Right cardiac atrium (tissue), 5 donors: ENCODE measurements at regions not wholly inside any gene's neighbourhood (a gene's known extent, or its start where the extent isn't known, plus 50 kb on each side); places are given as distances from the start of the nearest gene placed in this dataset.
"Not testable (repeated sequence)": the region's sequence is repeated elsewhere in the genome, so short reads cannot be mapped to it uniquely, and the experiment has no call there.

Source experiments
- ATAC-seq, 2 donors: fragments of 200-7000 bp; cut with Tn5 transposase; one replicate each; pipeline versions ENCODE4 v1.8.0 to v1.9.1; 2020; ENCODE audit warnings: moderate library complexity in 2 of 2, mild to moderate bottlenecking in 1 of 2
- DNase-seq, 3 donors: peaks; one replicate each; pipeline ENCODE4 v3.0.0-alpha.2; 2020
- H3K27ac ChIP-seq: one replicate; pipeline ENCODE4 v1.5.1; 2013; ENCODE audit warnings: mild to moderate bottlenecking, low read length, control low read depth, moderate library complexity
- H3K27me3 ChIP-seq: one replicate; pipeline ENCODE4 v1.6.1; 2013; ENCODE audit not compliant: control insufficient read depth, insufficient read depth
- H3K4me1 ChIP-seq: one replicate; pipeline ENCODE4 v1.6.1; 2013; ENCODE audit warnings: low read length; ENCODE audit not compliant: control insufficient read depth, insufficient read depth
- H3K4me3 ChIP-seq: one replicate; pipeline ENCODE4 v1.5.1; 2013; ENCODE audit warnings: low read length, control low read depth
- H3K9me3 ChIP-seq: one replicate; pipeline ENCODE4 v1.6.1; 2013; ENCODE audit warnings: low read length; ENCODE audit not compliant: control insufficient read depth
- WGBS: extraction: QIAGEN DNeasy Blood & Tissue Kit; methylation state at CpG from one replicate; pipeline ENCODE4 v1.1.7; 2013; 5-methylcytosine and 5-hydroxymethylcytosine counted together
- intact Hi-C, 4 donors: fragments of 100-400 bp; cut with DNase I; formaldehyde crosslinking; loops; one replicate each; pipeline versions ENCODE4 v1.11.0 to v1.14.0; 2022 to 2023
- donor health status: healthy with polysubstance abuse.
- donor health status: DM: no; HTN: yes; CAD: no.
- donor health status: DM: no; HTN: no; CAD: no.
- donor health status: DM: no; HTN: yes; CAD: no; lungs with severe emphysema.
- donor health status: DM: yes; HTN: yes; CAD: no.

DNA sequence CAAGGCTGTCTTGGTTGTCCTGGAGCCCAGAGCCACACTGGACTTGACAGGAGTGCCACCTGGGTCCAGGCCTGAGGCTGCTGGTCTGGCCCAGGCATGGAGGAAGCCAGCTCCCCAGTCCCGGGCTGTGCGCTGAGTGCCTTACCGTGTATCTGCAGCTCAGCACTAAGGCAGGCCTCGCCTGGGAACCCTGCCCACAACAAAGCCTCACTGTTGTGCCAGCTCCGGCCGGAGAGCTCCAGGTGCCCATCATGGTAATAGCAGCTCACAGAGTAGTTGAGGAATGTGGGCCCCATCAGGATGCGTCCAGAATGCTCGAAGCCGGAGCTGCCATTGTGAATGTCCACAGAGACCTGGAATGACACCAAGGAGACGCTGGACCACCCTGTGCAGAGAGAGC lies 72.2 kb downstream of the RMI2 start:
- 82% methylated on average over 10 of the region's 10 CpGs for WGBS
- intact Hi-C loops: no loop called here
- H3K4me1 ChIP-seq: no peaks in the 10 kb centered on the region
- no peak for ATAC-seq
- H3K9me3 ChIP-seq: no peaks in the 10 kb centered on the region
- no peak overlapping the region for H3K4me3 ChIP-seq
- no peak for DNase-seq
- H3K27ac ChIP-seq: no peak overlapping the region
- H3K27me3 ChIP-seq: no peaks in the 10 kb centered on the region

- intact Hi-C loops: no loop called here
- Histone ChIP-seq H3K9me3 (no peaks in the 10 kb centered on the region), H3K4me1 (no peaks in the 10 kb centered on the region), H3K4me3 (no peak overlapping the region), H3K27ac (no peak overlapping the region), H3K27me3 (no peaks in the 10 kb centered on the region)
- no peak for DNase-seq
- WGBS: 84% methylated on average over 4 of the region's 4 CpGs
- ATAC-seq: no peak
These were observed 73.2 kb downstream of the RMI2 start for GRCh38 chr16:11418506-11418905.

GRCh38 chr16:11420067-11420466 lies 74.8 kb downstream of the RMI2 start:
- 87% methylated on average over 4 of the region's 4 CpGs for WGBS
- DNase-seq, H3K4me1 ChIP-seq, H3K27ac ChIP-seq, H3K27me3 ChIP-seq, H3K4me3 ChIP-seq, ATAC-seq, intact Hi-C loops, H3K9me3 ChIP-seq: not testable (repeated sequence)

- no peaks in the 10 kb centered on the region for H3K27me3 ChIP-seq
- no peak overlapping the region for H3K27ac ChIP-seq
- no peak overlapping the region for H3K4me3 ChIP-seq
- intact Hi-C loops: no loop called here
- WGBS: 94% methylated on average over 3 of the region's 3 CpGs
- H3K9me3 ChIP-seq: no peaks in the 10 kb centered on the region
- no peak for DNase-seq
- no peaks in the 10 kb centered on the region for H3K4me1 ChIP-seq
- no peak for ATAC-seq
These were observed 75.6 kb downstream of the RMI2 start for GRCh38 chr16:11420895-11421294.

- 85% methylated on average over 26 of the region's 26 CpGs for WGBS
- Histone ChIP-seq H3K9me3 (no peaks in the 10 kb centered on the region), H3K27me3 (no peaks in the 10 kb centered on the region), H3K4me1 (no peaks in the 10 kb centered on the region), H3K4me3 (no peak overlapping the region), H3K27ac (no peak overlapping the region)
- intact Hi-C loops: no loop called here
- DNase-seq: no peak
- peak in 1 of 2 donors; percentile 18 for ATAC-seq
These were observed 77.4 kb downstream of the RMI2 start for GRCh38 chr16:11422381-11423314.

DNA sequence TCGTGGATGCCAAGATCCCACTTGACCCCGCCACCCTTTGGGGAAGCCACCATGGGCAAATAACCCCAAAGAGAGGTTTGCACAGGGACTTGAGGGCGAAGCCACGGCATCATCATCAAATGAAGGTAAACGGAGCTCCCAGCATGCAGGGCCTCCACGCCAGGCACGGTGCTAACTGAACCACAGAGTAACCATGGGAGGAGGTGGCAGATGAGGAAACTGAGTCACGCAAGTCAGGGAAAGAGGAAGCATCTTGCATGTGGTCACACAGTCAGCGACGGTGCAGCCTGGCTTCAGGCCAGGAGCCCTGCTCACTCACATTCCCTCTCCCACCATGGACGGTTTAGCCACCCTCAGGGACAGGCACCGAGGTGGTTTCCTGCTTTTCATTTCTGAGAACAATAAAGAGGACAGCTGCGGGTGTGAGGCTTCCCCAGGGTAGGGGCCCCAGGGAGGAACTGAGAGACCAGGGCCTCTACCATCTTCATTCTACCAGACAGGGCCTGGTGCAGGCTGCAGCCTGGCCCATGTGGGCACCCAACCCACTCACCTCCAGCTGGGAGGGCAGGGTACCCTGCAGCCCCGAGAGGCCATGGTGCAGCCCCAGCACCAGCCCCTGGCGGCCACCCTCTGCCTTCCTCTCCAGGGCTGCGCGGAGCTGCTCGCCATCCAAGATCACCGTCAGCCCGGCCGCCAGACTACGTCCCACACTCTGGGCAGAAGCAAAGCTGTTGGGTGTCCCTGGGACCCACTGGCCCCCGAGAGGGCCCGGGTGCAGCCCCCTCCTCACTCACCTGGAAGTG lies 78.3 kb downstream of the RMI2 start:
- intact Hi-C loops: no loop called here
- Histone ChIP-seq H3K4me3 (no peak overlapping the region), H3K4me1 (no peaks in the 10 kb centered on the region), H3K9me3 (no peaks in the 10 kb centered on the region), H3K27ac (no peak overlapping the region), H3K27me3 (no peaks in the 10 kb centered on the region)
- ATAC-seq: peak in 1 of 2 donors; percentile 40
- 72% methylated on average over 24 of the region's 24 CpGs for WGBS
- DNase-seq: no peak

- no peak overlapping the region for H3K4me3 ChIP-seq
- DNase-seq (no peak), ATAC-seq (peak in 1 of 2 donors; percentile 30)
- H3K9me3 ChIP-seq: no peaks in the 10 kb centered on the region
- H3K27ac ChIP-seq: no peak overlapping the region
- H3K4me1 ChIP-seq: no peaks in the 10 kb centered on the region
- no peaks in the 10 kb centered on the region for H3K27me3 ChIP-seq
- 91% methylated on average over 15 of the region's 15 CpGs for WGBS
- intact Hi-C loops: no loop called here
These were observed 78.8 kb downstream of the RMI2 start for GRCh38 chr16:11424118-11424460.

DNA sequence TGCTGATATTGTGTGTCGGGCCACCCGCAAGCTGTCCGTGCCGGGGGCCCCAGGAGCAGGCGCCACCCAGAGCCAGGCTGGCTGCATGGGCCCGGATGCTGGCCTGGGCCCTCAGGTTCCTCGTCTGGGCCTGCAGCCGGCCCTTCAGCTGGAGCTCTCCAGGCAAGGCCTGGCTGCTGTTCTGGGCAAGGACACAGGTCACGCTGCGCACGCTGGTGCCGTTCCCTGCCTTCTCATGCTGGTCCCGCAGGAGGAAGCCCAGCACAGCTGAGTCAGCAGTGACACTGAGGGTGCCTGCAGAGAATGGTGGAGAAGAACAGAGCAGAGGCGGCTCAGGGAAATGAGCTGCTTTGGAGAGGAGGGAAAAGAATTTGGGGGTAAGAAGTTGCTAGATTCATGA lies 79.9 kb downstream of the RMI2 start:
- Histone ChIP-seq H3K9me3 (no peaks in the 10 kb centered on the region), H3K4me1 (no peaks in the 10 kb centered on the region), H3K27ac (no peak overlapping the region), H3K4me3 (no peak overlapping the region), H3K27me3 (no peaks in the 10 kb centered on the region)
- ATAC-seq (no peak), DNase-seq (no peak)
- 86% methylated on average over 14 of the region's 14 CpGs for WGBS
- intact Hi-C loops: no loop called here

DNA sequence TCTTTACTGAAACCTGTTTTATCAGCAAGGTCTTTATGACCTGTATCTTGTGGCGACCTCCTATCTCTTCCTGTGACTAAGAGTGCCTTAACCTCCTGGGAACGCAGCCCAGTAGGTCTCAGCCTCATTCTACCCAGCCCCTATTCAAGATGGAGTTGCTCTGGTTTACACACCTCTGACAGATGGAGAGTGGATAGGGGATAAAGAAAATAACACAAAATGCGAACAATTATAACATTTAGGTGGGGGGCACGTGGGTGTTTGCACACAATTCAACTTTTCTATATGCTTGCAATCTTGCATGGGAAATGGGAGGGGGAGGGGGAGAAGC lies 83.3 kb downstream of the RMI2 start:
- WGBS: 56% methylated on average over 4 of the region's 4 CpGs
- Histone ChIP-seq H3K4me1 (no peaks in the 10 kb centered on the region), H3K27me3 (no peaks in the 10 kb centered on the region), H3K9me3 (peaks cover 2% of the 10 kb centered on the region), H3K4me3 (no peak overlapping the region), H3K27ac (no peak overlapping the region)
- DNase-seq (no peak), ATAC-seq (no peak)
- intact Hi-C loops: no loop called here

GRCh38 chr16:11429123-11429522 lies 83.9 kb downstream of the RMI2 start:
- 49% methylated on average over 6 of the region's 6 CpGs for WGBS
- intact Hi-C loops: no loop called here
- no peak overlapping the region for H3K4me3 ChIP-seq
- no peak for DNase-seq
- no peaks in the 10 kb centered on the region for H3K27me3 ChIP-seq
- no peak overlapping the region for H3K27ac ChIP-seq
- no peak for ATAC-seq
- H3K9me3 ChIP-seq: peaks cover 2% of the 10 kb centered on the region
- no peaks in the 10 kb centered on the region for H3K4me1 ChIP-seq

GRCh38 chr16:11429823-11430222 lies 84.6 kb downstream of the RMI2 start:
- no peak for DNase-seq
- Histone ChIP-seq H3K9me3 (peaks cover 2% of the 10 kb centered on the region), H3K27me3 (no peaks in the 10 kb centered on the region), H3K27ac (no peak overlapping the region), H3K4me1 (no peaks in the 10 kb centered on the region), H3K4me3 (no peak overlapping the region)
- no peak for ATAC-seq
- intact Hi-C loops: no loop called here
- 77% methylated on average over 6 of the region's 6 CpGs for WGBS
